ENCODE measurements at regions not wholly inside any gene's neighbourhood (a gene's known extent, or its start where the extent isn't known, plus 50 kb on each side); places are given as distances from the start of the nearest gene placed in this dataset.

DNA sequence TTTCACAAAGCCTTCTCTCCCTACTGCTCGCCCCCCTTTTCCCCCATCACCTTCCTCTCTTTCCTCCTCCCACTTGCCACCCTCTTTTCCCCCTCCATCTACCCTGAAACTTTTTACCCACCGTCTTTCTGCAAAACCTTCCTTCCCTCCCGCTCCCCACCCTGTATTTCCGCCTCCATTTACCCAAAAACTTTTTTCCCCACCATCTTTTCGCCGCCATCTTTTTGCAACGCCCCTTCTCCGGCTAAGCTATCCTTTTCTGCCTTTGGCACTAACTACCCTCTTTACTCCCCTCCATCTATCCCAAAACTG, 205.2 kb upstream of the WSB1 start:
- CTCF ChIA-PET (ENCODE audit: low intra/inter-chr PET ratio), result no interaction called here
- peaks cover 24% of the 10 kb centered on the region; the same call in 2 of the 3 replicates for H3K36me3 ChIP-seq (ENCODE audit: control insufficient read depth, insufficient read depth, low read length)
- H3K9me3 ChIP-seq (replicated peaks; ENCODE audit: control insufficient read depth, insufficient read depth, low read depth, low read length), result no peaks in the 10 kb centered on the region
- peaks cover 4 to 6% of the 10 kb centered on the region in 2 experiments; a peak in 4 of 5 replicates for H3K4me1 ChIP-seq (replicated peaks in 1 of 2; ENCODE audit: control insufficient read depth in 2 of 2, insufficient read depth in 2 of 2, low read length in 2 of 2)
- DNase-seq (ENCODE audit: extremely low read depth in 1 of 4, low spot score in 3 of 4), result no peak
- intact Hi-C loops (cut with micrococcal nuclease), result loop anchor here (10.0 kb wide), 5 partner anchors 46 to 486 kb away; partner anchors contain the start of gene WSB1
- peak overlapping the region; percentile 84 for H3K4me2 ChIP-seq (ENCODE audit: insufficient read depth, low read length)
- no peak overlapping the region for H2AFZ ChIP-seq (ENCODE audit: low read depth, low read length)
- H3K4me3 ChIP-seq, result peak overlapping the region; percentile 83
- in situ Hi-C loops (cut with MboI), result no loop called here
- peak overlapping the region; percentile 87 to 89 for H3K9ac ChIP-seq (ENCODE audit: insufficient read depth in 1 of 2, low read depth in 2 of 2, low read length in 2 of 2)
- peak overlapping the region; percentile 91 for H3K27ac ChIP-seq (ENCODE audit: extremely low read depth, low read depth, low read length)
- no TSS peak for BruUV-seq (replicated peaks)
- no peak for FAIRE-seq
- H3K9me1 ChIP-seq (ENCODE audit: control insufficient read depth, insufficient read depth, low read length), result no peaks in the 10 kb centered on the region
- WGBS (ENCODE audit: insufficient coverage, low coverage, missing lambda C conversion rate), result 0% methylated on average over 6 of the region's 8 CpGs
- POLR2A ChIA-PET, result interaction anchor here (0.6 to 3.8 kb wide), 14 partner anchors 8 to 431 kb away, joined by 3 to 40 read pairs (median 8); partner anchors contain the start of gene WSB1
- H3K27me3 ChIP-seq (ENCODE audit: control insufficient read depth in 2 of 2, insufficient read depth in 2 of 2, low read length in 2 of 2), result no peaks in the 10 kb centered on the region
- H3K79me2 ChIP-seq (ENCODE audit: control insufficient read depth, insufficient read depth, low read length), result peaks cover 97% of the 10 kb centered on the region
- peaks cover 30% of the 10 kb centered on the region for H4K20me1 ChIP-seq (replicated peaks; ENCODE audit: control insufficient read depth, insufficient read depth, low read length)
- ATAC-seq, result no peak
- TF ChIP-seq PCBP2 (IDR thresholded peaks at IDR 0.05; ENCODE audit: low read depth, low read length, poor library complexity, severe bottlenecking), result no peak
- peak; percentile 26; the same call in 1 of the 2 replicates for TF ChIP-seq HLTF (IDR thresholded peaks at IDR 0.05)
- TF ChIP-seq TEAD1 (CRISPR knock-in tag; IDR thresholded peaks at IDR 0.05), result 0 out of 4 replicates have a peak, but pooled peaks of 1 of the 2 experiments have one; percentile 28
- TF ChIP-seq, protein P1, sequence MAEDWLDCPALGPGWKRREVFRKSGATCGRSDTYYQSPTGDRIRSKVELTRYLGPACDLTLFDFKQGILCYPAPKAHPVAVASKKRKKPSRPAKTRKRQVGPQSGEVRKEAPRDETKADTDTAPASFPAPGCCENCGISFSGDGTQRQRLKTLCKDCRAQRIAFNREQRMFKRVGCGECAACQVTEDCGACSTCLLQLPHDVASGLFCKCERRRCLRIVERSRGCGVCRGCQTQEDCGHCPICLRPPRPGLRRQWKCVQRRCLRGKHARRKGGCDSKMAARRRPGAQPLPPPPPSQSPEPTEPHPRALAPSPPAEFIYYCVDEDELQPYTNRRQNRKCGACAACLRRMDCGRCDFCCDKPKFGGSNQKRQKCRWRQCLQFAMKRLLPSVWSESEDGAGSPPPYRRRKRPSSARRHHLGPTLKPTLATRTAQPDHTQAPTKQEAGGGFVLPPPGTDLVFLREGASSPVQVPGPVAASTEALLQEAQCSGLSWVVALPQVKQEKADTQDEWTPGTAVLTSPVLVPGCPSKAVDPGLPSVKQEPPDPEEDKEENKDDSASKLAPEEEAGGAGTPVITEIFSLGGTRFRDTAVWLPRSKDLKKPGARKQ (CRISPR knock-in tag; IDR thresholded peaks at IDR 0.05), result no peak
- TF ChIP-seq, protein P2, sequence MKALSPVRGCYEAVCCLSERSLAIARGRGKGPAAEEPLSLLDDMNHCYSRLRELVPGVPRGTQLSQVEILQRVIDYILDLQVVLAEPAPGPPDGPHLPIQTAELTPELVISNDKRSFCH (CRISPR knock-in tag; IDR thresholded peaks at IDR 0.05), result no peak
- TF ChIP-seq, protein P2 (tag; IDR thresholded peaks at IDR 0.05), result no peak
- no peak for TF ChIP-seq ZFP36 (IDR thresholded peaks at IDR 0.05; ENCODE audit: low read depth, low read length, partially characterized antibody)
- no peak for TF ChIP-seq DIDO1 (tag; IDR thresholded peaks at IDR 0.05; ENCODE audit: low read depth)
- TF ChIP-seq SMARCA4 (IDR thresholded peaks at IDR 0.05), result 0 out of 2 replicates have a peak, but pooled peaks have one; percentile 4
- TF ChIP-seq, protein P3, sequence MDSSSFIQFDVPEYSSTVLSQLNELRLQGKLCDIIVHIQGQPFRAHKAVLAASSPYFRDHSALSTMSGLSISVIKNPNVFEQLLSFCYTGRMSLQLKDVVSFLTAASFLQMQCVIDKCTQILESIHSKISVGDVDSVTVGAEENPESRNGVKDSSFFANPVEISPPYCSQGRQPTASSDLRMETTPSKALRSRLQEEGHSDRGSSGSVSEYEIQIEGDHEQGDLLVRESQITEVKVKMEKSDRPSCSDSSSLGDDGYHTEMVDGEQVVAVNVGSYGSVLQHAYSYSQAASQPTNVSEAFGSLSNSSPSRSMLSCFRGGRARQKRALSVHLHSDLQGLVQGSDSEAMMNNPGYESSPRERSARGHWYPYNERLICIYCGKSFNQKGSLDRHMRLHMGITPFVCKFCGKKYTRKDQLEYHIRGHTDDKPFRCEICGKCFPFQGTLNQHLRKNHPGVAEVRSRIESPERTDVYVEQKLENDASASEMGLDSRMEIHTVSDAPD (CRISPR knock-in tag; IDR thresholded peaks at IDR 0.05), result no peak
- peak in 1 of 2 experiments; percentile 35; a peak in 1 of 4 replicates for TF ChIP-seq HDAC1 (IDR thresholded peaks at IDR 0.05)
- peak in 2 of 3 experiments; percentile 46 to 82 for TF ChIP-seq YY1 (IDR thresholded peaks at IDR 0.05; ENCODE audit: borderline replicate concordance in 1 of 3, control insufficient read depth in 1 of 3, extremely low read depth in 1 of 3, insufficient read depth in 3 of 3, insufficient read length in 1 of 3, insufficient replicate concordance in 2 of 3, low read depth in 1 of 3, low read length in 2 of 3)
- TF ChIP-seq C11orf30 (IDR thresholded peaks at IDR 0.05; ENCODE audit: low read depth), result no peak
- peak; percentile 69 for TF ChIP-seq TAF7 (tag; IDR thresholded peaks at IDR 0.05)
- TF ChIP-seq, protein P4, sequence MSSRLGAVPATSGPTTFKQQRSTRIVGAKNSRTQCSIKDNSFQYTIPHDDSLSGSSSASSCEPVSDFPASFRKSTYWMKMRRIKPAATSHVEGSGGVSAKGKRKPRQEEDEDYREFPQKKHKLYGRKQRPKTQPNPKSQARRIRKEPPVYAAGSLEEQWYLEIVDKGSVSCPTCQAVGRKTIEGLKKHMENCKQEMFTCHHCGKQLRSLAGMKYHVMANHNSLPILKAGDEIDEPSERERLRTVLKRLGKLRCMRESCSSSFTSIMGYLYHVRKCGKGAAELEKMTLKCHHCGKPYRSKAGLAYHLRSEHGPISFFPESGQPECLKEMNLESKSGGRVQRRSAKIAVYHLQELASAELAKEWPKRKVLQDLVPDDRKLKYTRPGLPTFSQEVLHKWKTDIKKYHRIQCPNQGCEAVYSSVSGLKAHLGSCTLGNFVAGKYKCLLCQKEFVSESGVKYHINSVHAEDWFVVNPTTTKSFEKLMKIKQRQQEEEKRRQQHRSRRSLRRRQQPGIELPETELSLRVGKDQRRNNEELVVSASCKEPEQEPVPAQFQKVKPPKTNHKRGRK (tag; IDR thresholded peaks at IDR 0.05), result no peak

Measured in K562 (cell line).